GM21367 (cell line): ENCODE measurements at regions not wholly inside any gene's neighbourhood (a gene's known extent, or its start where the extent isn't known, plus 50 kb on each side); places are given as distances from the start of the nearest gene placed in this dataset.

Experiments used
- ATAC-seq: cut with Tn5 transposase; IDR thresholded peaks from one replicate; pipeline ENCODE4 v1.9.1; 2021; ENCODE audit not compliant: unreplicated experiment

GRCh38 chr2:235287375-235287733, 206.5 kb upstream of the AGAP1 start:
- ATAC-seq, result no peak

GRCh38 chr2:235291461-235291860, 202.4 kb upstream of the AGAP1 start:
- ATAC-seq, result no peak

GRCh38 chr2:235293061-235293460, 200.8 kb upstream of the AGAP1 start:
- ATAC-seq, result no peak

GRCh38 chr2:235295831-235296230, 198.0 kb upstream of the AGAP1 start:
- ATAC-seq, result no peak

- ATAC-seq, result no peak
Measured at GRCh38 chr2:235300368-235301201, 193.3 kb upstream of the AGAP1 start.

- ATAC-seq, result no peak
Measured at GRCh38 chr2:235301202-235302076, 192.4 kb upstream of the AGAP1 start.

GRCh38 chr2:235302263-235302662, 191.6 kb upstream of the AGAP1 start:
- ATAC-seq, result no peak

- ATAC-seq, result no peak
Measured at GRCh38 chr2:235303499-235304291, 190.1 kb upstream of the AGAP1 start.

GRCh38 chr2:235305678-235306077, 188.2 kb upstream of the AGAP1 start:
- no peak for ATAC-seq

- no peak for ATAC-seq
Measured at GRCh38 chr2:235311044-235311443, 182.8 kb upstream of the AGAP1 start.

- ATAC-seq, result no peak
Measured at GRCh38 chr2:235312571-235312970, 181.3 kb upstream of the AGAP1 start.

- no peak for ATAC-seq
Measured at GRCh38 chr2:235314371-235314930, 179.4 kb upstream of the AGAP1 start.

- ATAC-seq, result no peak
Measured at GRCh38 chr2:235319095-235319494, 174.7 kb upstream of the AGAP1 start.

GRCh38 chr2:235320326-235320725, 173.5 kb upstream of the AGAP1 start:
- ATAC-seq, result no peak

- no peak for ATAC-seq
Measured at GRCh38 chr2:235324324-235324723, 169.5 kb upstream of the AGAP1 start.

GRCh38 chr2:235325151-235325550, 168.7 kb upstream of the AGAP1 start:
- no peak for ATAC-seq

- ATAC-seq, result no peak
Measured at GRCh38 chr2:235328991-235329390, 164.9 kb upstream of the AGAP1 start.

GRCh38 chr2:235330775-235331451, 162.9 kb upstream of the AGAP1 start:
- no peak for ATAC-seq

- no peak for ATAC-seq
Measured at GRCh38 chr2:235332240-235332890, 161.5 kb upstream of the AGAP1 start.

- ATAC-seq, result no peak
Measured at GRCh38 chr2:235333076-235333475, 160.8 kb upstream of the AGAP1 start.
